Midbrain (tissue), 1 donor: ENCODE measurements at regions not wholly inside any gene's neighbourhood (a gene's known extent, or its start where the extent isn't known, plus 50 kb on each side); places are given as distances from the start of the nearest gene placed in this dataset.
"Not testable (repeated sequence)": the region's sequence is repeated elsewhere in the genome, so short reads cannot be mapped to it uniquely, and the experiment has no call there.

ENCODE experiments used
- DNase-seq: peaks from one replicate; lab custom pipeline; 2025; lab: John Stamatoyannopoulos, UW

DNA sequence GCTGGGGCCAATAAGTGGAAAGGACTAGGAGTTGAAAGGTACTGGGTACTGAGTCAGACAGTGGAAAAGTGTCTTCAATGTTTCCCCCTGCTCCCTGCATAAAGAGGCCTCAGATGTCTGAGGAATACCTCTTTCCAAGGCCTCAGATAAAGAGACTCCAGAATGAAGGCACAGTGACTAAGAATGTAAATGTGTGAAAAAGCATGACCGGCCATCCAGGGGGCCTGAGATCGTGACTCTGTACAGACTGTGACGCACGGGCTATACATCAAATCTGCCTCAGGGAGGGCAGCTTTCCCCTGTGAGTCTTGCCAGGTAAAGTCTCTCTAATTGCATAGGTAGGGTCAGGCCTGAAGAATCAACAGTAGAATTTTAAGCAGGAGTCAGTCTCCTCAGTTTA is 1690.5 kb downstream of the KCNT2 start:
- no peak for DNase-seq

DNA sequence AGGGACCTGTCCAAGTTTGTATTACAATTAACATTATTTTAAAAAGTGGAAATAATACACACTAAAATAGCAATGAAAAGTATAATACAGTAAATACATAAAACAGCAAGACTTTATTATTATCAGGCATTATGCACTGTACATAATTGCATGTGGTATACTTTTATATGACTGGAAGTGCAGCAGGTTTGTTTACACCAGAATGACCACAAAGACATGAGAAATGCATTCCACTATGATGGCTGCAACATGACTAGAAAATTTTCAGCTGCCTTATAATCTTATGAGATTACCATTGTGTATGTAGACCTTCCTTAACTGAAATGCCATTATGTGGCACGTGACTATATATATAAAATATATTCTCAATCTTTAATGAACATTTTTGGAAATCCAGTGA is 1699.6 kb downstream of the KCNT2 start:
- no peak for DNase-seq

DNA sequence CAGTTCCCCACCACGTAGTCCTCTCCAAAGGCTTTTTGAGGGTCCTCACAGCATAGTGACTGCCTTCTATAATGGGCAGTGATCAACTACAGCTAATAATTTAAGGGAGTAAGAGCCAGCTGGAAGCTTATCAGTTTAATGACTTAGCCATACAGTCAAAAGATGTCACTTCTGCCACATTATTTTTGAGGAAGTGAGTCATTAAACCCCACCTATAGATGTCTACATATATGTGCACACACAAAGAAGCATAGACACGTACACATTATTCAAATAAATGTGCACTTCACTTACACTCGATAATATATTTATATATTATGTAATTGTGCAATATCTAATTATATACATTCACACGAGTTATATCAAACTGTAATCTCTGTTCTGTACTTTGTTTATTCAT is 1704.7 kb downstream of the KCNT2 start:
- DNase-seq: no peak

DNA sequence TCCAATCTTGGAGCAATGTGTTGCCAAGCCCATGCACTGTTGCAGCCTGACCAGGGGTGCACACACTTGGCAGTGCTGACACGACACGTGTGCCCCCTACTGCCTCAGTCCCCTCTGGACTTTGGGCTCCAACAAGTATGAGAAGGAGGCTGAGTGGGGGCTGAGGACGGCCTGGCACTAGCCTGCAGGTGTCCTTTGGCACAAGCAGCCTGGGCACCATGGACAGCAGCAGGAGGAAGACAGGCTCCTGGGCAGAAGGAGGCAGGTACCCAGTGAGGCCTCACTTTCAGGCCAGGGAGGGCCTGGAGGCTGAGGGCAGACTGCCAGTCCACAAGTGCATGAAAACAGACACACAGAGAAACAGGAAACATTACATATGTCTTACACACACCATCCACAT is 1702.9 kb upstream of the B3GALT2 start:
- no peak for DNase-seq

DNA sequence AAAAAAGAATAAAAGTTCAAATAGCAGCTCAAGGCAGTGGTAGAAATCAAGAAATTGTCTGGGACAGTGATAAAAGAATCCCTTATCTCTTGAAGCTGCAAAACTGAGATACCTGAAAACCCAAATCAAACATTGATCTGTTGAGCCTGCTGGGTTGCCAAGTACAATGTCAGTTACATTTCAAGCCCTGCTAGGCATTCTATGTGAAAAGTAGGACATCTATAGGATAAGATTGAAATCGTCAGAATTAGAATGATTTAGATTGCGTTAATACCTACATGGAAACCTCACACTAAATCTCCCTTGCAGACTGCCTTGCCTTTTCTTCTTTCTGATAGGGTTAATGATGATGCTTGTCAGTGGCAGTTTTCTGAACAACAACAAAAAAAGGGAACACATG is 1684.4 kb upstream of the B3GALT2 start:
- no peak for DNase-seq

DNA sequence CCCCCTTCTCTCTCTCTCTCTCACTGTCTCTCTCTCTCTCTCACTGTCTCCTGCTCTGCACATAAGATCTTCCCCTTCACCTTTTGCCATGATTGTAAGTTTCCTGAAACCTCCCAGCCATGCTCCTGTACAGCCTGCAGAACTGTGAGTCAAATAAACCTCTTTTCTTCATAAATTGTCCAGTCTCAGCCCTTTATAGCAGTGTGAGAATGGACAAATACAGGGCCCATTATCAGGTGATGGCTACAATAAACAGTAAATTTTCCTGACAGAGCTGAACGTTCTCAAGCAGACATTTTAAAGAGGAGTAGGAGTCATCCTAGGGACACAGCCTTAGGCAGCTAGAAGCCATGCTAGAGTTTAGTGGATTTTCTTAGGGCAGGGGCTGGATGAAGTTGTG is 1679.7 kb upstream of the B3GALT2 start:
- DNase-seq: no peak

DNA sequence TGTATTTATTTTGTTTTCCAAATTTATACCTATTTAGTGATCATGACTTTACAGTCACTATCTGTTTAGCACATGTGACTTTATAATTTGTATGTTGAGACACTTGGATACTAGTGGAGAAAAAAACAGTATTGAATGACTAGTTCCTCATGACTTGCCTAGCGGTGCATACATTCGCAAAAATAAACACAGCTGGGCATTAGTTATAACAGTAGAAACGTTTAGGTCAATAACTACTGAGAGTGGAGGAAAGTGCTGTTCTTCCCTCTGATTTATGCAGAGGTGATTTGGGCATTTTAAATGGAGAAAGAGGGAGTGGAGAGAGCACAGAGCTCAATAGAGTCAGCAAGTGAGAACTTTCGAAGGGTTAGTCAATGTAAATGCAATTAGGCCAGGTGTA is 1679.0 kb upstream of the B3GALT2 start:
- DNase-seq: no peak

DNA sequence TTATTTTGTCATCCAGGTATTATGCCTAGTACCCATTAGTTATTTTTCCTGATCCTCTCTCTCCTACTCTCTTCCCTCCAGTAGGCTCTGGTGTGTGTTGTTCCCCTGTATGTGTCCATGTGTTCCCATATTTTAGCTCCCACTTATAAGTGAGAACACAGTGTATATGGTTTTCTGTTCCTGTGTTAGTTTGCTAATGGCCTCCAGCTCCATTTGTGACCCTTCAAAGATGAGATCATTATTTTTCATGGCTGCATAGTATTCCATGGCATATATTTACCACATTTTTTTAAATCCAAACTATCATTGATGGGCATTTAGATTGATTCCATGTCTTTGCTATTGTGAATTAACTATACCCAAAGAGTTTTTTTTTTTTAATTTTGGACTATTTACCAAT is 1675.7 kb upstream of the B3GALT2 start:
- DNase-seq: no peak

DNA sequence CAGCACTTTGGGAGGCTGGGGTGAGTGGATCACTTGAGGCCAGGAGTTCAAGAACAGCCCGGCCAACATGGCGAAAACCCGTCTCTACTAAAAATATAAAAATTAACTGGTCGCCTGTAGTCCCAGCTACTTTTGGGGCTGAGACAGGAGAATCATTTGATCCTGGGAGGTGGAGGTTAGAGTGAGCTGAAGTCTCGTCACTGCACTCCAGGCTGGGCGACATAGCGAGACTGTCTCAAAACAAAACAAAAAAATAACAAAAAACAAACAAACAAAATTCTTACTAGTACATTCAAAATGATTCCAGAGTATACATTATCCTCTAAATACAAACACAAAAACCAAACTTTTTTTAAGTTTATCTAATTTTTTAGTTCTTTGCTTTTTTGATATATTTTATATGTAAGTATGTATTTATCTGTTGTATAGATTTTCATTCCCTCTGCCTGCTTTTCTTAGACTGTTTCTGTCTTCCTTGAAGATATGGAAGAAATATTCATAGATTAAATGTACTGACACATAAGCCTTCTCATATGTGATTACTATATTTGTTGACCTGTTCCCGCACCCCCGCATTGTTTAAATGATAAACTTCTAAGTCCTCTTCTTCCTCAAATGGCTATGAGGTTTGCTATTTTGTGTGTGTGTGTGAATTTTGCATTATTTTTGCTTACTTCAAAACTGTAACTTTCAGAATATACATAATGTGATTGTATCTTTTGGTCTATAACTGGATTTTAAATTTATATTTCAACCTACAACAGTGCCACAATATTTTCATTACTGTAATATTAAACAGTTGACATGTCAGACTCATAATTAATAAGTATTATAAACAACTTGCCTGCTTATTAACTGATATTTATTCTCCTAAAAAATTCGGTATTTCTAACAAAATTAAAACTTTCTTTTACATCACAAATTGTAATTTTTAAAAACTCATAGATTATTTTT is 1674.1 kb upstream of the B3GALT2 start:
- DNase-seq: no peak

DNA sequence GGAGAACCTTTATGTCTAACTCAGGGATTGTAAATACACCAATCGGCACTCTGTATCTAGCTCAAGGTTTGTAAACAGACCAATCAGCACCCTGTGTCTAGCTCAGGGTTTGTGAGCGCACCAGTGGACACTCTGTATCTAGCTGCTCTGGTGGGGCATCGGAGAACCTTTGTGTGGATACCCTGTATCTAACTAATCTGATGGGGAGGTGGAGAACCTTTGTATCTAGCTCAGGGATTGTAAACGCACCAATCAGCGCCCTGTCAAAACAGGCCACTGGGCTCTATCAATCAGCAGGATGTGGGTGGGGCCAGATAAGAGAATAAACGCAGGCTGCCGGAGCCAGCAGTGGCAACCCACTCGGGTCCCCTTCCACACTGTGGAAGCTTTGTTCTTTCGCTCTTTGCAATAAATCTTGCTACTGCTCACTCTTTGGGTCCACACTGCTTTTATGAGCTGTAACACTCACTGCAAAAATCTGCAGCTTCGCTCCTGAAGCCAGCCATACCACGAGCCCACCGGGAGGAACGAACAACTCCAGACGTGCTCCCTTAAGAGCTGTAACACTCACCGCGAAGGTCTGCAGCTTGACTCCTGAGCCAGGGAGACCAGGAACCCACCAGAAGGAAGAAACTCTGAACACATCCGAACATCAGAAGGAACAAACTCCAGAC is 1673.2 kb upstream of the B3GALT2 start:
- DNase-seq: not testable (repeated sequence)

DNA sequence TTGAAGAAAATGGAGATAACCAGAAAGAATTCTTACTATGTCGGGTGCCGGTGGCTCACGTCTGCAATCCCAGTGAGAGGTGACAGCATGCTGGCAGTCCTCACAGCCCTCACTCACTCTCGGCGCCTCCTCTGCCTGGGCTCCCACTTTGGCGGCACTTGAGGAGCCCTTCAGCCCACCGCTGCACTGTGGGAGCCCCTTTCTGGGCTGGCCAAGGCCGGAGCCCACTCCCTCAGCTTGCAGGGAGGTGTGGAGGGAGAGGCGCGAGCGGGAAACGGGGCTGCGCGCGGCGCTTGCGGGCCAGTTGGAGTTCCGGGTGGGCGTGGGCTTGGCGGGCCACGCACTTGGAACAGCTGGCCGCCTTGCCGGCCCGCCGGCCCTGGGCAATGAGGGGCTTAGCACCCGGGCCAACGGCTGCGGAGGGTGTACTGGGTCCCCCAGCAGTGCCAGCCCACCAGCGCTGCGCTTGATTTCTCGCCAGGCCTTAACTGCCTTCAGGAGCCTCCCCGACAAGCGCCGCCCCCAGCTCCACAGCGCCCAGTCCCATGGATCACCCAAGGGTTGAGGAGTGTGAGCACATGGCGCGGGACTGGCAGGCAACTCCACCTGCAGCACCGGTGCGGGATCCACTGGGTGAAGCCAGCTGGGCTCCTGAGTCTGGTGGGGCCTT is 1672.5 kb upstream of the B3GALT2 start:
- DNase-seq: not testable (repeated sequence)

DNA sequence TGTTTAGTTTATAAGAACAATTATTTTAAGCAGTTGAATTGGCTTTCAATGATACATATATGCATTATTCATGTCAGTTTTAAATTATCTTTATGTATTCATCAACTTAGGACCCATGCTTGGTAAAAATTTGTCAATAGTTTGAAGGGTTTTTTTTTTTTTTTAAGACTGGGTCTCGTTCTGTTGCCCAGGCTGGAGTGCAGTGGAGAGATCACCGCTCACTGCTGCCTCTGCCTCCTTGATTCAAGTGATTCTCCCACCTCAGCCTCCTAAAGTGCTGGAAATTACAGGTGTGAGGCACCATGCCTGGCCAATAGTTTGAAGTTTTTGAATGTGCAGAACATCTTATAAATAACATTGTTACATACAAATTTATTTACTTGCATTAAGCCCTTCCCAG is 1671.0 kb upstream of the B3GALT2 start:
- no peak for DNase-seq

DNA sequence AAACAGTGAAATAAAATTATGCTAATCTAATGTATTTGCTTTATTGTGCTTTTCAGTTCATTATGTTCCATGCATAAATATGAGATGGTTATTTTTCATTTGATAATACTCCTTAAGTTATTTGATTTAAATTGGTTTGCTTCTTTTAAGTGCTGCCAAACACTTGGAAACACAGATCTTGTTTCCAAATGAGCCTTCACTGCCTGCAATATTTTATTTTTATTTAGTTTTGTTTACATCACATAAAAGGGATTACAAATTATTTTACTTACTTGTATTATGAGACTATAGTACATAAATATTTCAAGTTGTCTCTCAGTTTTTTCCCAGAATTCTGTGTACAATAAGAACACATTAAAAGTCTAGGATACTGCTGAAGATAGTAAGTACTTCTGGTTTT is 1662.4 kb upstream of the B3GALT2 start:
- DNase-seq: no peak

DNA sequence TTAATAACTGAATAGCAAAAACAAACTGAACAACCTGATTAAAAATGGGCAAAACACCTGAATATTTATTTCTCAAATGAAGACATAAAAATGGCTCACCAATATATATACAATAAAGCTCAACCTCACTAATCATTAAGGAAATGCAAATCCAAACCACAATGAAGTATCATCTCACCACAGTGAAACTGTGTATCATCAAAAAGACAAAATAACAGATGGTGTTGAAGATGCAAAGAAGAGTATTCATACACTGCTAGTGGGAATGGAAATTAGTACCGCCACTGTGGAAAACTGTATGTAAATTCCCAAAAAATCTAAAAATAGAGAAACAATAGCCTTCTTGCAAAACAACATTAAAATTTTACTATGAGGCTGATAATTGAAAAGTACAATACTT is 1660.1 kb upstream of the B3GALT2 start:
- DNase-seq: no peak

DNA sequence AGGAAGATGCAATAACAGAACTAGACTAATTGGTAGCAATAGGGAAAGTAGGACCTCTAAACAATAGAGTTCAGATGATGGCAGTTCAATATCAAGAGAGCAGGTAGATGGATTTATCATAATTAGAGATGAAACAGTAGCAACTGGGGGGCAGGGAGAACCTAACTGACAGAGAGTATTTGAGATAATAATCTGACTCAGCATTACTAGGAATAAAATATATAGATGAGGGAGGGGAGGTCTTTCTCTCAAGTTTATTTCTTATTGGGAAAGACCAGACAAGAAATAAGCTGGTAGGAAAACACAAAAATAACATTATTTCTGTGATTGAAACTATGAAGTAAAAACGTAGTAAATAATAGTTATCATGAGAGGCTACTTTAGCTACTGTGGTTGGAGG is 1656.7 kb upstream of the B3GALT2 start:
- DNase-seq: no peak

DNA sequence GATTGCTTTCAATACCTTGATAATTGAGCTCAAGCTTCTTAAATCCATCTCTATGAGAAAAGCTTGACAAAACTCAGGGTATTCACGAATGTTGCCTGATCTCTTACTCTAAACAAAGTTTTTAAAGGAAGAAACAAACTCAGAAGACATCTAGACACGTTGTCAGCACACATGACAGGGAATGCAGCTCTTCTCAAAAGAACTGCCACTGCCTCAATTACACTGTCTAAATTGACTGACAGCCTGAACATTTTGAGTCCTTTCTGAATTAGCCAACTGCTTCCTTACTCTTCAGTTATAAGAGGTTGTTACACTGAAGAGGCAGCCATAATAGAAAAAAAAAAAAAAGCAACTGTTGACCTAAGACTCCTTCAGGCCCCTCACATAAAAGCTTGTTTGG is 1646.7 kb upstream of the B3GALT2 start:
- no peak for DNase-seq

DNA sequence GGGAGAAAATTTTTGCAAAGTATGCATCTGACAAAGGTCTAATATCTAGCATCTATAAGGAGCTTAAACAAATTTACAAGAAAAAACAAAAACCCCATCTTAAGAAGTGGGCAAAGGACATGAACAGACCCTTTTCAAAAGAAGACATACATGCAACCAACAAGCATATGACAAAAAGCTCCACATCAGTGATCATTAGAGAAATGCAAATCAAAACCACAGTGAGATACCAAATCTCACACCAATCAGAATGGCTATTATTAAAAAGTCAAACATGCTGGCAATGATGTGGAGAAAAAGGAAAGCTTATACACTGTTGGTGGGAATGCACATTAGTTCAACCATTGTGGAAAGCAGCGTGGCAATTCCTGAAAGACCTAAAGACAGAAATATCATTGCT is 1645.2 kb upstream of the B3GALT2 start:
- DNase-seq: not testable (repeated sequence)

DNA sequence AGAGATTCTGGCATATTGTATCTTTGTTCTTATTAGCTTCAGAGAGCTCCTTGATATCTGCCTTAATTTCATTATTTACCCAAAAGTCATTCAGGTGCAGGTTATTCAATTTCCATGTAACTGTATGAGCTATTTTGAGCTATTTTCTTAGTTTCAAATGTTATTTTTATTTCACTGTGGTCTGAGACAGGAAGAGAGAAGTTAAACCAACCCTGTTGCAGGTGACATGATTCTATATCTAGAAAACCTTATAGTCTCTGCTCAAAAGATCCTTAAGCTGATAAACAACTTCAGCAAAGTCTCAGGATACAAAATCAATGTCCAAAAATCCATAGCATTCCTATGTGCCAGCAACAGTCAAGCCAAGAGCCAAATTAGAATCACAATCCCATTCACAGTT is 1644.0 kb upstream of the B3GALT2 start:
- DNase-seq: no peak

DNA sequence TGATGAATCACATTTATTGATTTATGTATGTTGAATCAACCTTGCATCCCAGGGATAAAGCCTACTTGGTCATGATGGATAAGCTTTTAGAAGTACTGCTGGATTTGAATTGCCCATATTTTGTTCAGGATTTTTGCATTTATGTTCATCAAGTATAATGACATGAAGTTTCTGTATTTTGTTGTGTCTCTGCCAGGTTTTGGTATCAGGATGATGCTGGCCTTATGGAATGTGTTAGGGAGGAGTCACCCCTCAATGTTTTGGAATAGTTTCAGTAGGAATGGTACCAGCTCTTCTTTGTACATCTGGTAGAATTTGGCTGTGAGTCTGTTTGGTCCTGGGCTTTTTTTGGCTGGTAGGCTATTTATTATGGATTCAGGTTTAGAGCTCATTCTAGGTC is 1643.1 kb upstream of the B3GALT2 start:
- no peak for DNase-seq

DNA sequence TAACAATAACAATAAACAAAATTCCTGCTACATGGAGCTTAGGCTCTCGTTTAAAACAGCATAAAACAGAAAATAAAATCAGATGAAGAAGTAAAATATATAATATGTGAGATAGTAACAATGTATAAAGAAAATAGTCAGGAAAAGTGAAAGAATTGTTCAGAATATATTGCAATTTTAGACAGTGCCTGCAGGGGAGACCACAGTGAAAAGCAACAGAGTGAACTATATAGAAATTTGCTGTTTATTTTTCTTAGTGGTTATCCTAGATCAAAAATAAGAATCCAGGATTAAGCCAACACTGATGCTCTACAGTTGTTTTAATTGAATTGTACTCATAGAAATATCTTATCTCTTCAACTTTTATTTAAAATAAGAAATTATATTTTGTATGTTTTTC is 1639.0 kb upstream of the B3GALT2 start:
- no peak for DNase-seq

DNA sequence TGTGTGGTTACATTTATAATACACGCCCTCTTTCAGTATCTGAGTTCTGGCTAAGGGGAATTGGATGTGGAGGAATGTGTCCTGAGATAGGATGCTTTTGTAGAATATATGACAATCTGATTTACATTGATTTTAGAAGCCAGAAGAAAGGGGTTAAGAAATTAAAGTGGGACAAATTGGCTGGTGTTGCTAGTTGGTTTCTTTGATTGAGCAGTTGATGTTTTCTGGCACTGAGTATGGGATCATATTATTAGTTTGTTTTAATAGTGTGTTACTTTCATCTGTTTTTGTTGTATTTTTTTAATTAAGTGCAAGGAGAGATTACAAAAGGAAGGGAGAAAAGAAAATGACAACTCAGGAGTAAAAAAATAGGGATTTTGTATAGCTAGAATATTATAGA is 1634.7 kb upstream of the B3GALT2 start:
- no peak for DNase-seq

DNA sequence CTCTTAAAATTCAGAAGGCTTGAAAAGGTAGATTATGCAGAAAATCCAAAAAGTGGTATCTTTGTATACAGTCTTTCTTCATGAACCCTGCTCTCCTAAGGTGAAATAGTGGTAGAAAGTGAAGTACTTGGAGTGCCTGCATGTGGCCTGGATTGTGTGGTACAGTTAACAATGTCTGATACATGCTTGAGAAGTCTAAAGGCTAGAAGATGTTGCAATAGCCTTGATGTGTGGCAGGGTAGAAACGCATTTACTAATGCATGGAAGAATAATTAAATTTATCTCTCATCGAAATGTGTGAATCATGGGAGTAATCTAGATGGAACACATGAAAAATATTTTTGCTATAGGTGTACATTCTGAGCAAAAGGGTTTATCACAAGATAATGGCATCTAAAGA is 1632.3 kb upstream of the B3GALT2 start:
- DNase-seq: no peak

DNA sequence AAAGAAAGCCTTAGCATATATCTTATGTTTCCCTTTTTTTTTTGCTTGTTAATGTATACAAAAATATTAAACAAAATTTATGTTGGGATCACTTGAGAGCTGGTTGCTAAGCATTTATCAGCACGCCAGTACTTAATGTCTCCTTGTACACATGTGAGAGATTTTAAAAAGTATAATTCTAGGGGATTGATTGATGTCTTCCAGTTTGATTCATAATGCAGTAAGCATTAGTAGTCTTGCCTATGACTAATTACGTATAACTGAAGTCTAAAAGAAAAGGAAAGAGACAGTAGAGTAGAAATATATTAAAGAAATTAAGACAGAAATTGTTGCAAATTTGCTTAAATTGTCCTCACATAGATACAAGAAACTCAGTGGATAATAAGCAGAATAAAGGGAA is 1630.4 kb upstream of the B3GALT2 start:
- DNase-seq: no peak
